Right renal pelvis (tissue), 4 donors: ENCODE measurements at regions not wholly inside any gene's neighbourhood (a gene's known extent, or its start where the extent isn't known, plus 50 kb on each side); places are given as distances from the start of the nearest gene placed in this dataset.
"Not testable (repeated sequence)": the region's sequence is repeated elsewhere in the genome, so short reads cannot be mapped to it uniquely, and the experiment has no call there.

Experiments
- DNase-seq, 4 donors: peaks; one replicate each; pipeline ENCODE4 v3.0.0-alpha.2; 2013; ENCODE audit warnings: low read depth in 4 of 4, low spot score in 3 of 4, missing footprints in 1 of 4

GRCh38 chr10:71015674-71016073 lies 127.3 kb upstream of the PCBD1 start:
- no peak for DNase-seq

- not testable (repeated sequence) for DNase-seq
These were observed 131.7 kb upstream of the PCBD1 start for GRCh38 chr10:71020061-71020460.

- DNase-seq: no peak
These were observed 133.0 kb upstream of the PCBD1 start for GRCh38 chr10:71021402-71021801.

GRCh38 chr10:71023704-71024283 lies 135.4 kb upstream of the PCBD1 start:
- no peak for DNase-seq

GRCh38 chr10:71024490-71024889 lies 136.1 kb upstream of the PCBD1 start:
- no peak for DNase-seq

- no peak for DNase-seq
These were observed 137.2 kb upstream of the PCBD1 start for GRCh38 chr10:71025535-71025934.

- no peak for DNase-seq
These were observed 139.7 kb upstream of the PCBD1 start for GRCh38 chr10:71028066-71028465.

- no peak for DNase-seq
These were observed 141.1 kb upstream of the PCBD1 start for GRCh38 chr10:71029411-71029892.

GRCh38 chr10:71029907-71030306 lies 141.5 kb upstream of the PCBD1 start:
- no peak for DNase-seq

- DNase-seq: no peak
These were observed 142.7 kb upstream of the PCBD1 start for GRCh38 chr10:71031026-71031425.

- no peak for DNase-seq
These were observed 143.2 kb upstream of the PCBD1 start for GRCh38 chr10:71031603-71032002.

- DNase-seq: no peak
These were observed 144.5 kb upstream of the PCBD1 start for GRCh38 chr10:71032887-71033286.

- no peak for DNase-seq
These were observed 145.1 kb upstream of the PCBD1 start for GRCh38 chr10:71033396-71033980.

- DNase-seq: peak; percentile 14 to 55 (median 40)
These were observed 147.3 kb upstream of the PCBD1 start for GRCh38 chr10:71035511-71036296.

GRCh38 chr10:71036297-71036966 lies 148.1 kb upstream of the PCBD1 start:
- DNase-seq: peak; percentile 7 to 47 (median 24)

GRCh38 chr10:71038091-71038633 lies 149.8 kb upstream of the PCBD1 start:
- DNase-seq: no peak

GRCh38 chr10:71038921-71039320 lies 150.6 kb upstream of the PCBD1 start:
- no peak for DNase-seq

GRCh38 chr10:71039551-71039950 lies 151.2 kb upstream of the PCBD1 start:
- DNase-seq: no peak

GRCh38 chr10:71040343-71040742 lies 152.0 kb upstream of the PCBD1 start:
- no peak for DNase-seq

GRCh38 chr10:71040846-71041605 lies 152.7 kb upstream of the PCBD1 start:
- peak in 1 of 4 donors; percentile 18 for DNase-seq
